K562 (cell line): ENCODE measurements at regions not wholly inside any gene's neighbourhood (a gene's known extent, or its start where the extent isn't known, plus 50 kb on each side); places are given as distances from the start of the nearest gene placed in this dataset.

ENCODE experiments used
- ATAC-seq: fragments of 200-7000 bp; cut with Tn5 transposase; 3 replicates; pipeline ENCODE4 v1.9.1; 2020; ENCODE audit warnings: moderate library complexity
- BruUV-seq: library from RNA; stranded (reverse); fragments of 400-500 nt; replicated peaks from 2 replicates; lab custom pipeline; 2021; lab: Mats Ljungman, UMichigan
- CTCF ChIA-PET: fragments of 300-600 bp; formaldehyde crosslinking; extraction: SDS; loops from one replicate; lab custom pipeline; 2021; ENCODE audit warnings: low intra/inter-chr PET ratio; lab: Yijun Ruan, JAX
- POLR2A ChIA-PET: fragments of 300-600, 350-650 bp; sonication (Branson Sonifier 250); formaldehyde crosslinking; extraction: SDS; loops from one replicate; lab custom pipeline; 2021; ENCODE audit warnings: antibody characterized with exemption, inconsistent platforms; lab: Yijun Ruan, JAX
- DNase-seq, 4 experiments: peaks; one replicate each; pipeline versions ENCODE4 v3.0.0 to v3.0.0-alpha.2; 2011 to 2018; ENCODE audit warnings: low spot score in 3 of 4, mixed read lengths in 3 of 4; ENCODE audit errors: extremely low read depth in 1 of 4
- FAIRE-seq: peaks from 2 replicates; lab custom pipeline; 2011; peaks lifted over from hg19 to GRCh38; lab: Jason Lieb, UNC
- H2AFZ ChIP-seq: 2 replicates; pipeline ENCODE4 v1.6.0; 2011; ENCODE audit warnings: low read depth, low read length, control low read depth, inconsistent platforms
- H3K27ac ChIP-seq: fragments of 200-600 bp; 3 replicates; pipeline ENCODE4 v1.8.0; 2011; ENCODE audit warnings: low read depth, mild to moderate bottlenecking, control low read depth, inconsistent platforms, low read length, moderate library complexity, mixed read lengths; ENCODE audit errors: extremely low read depth
- H3K27me3 ChIP-seq, 2 experiments: fragments of 300-600 bp in 1 of 2; 2 replicates in 1 of 2; 3 replicates in 1 of 2; pipeline versions ENCODE4 v1.6.0 to v1.8.0; 2011; ENCODE audit warnings: inconsistent platforms in 2 of 2, low read length in 2 of 2, mild to moderate bottlenecking in 1 of 2, mixed read lengths in 1 of 2, moderate library complexity in 1 of 2; ENCODE audit not compliant: control insufficient read depth in 2 of 2, insufficient read depth in 2 of 2
- H3K36me3 ChIP-seq: fragments of 300-600 bp; 3 replicates; pipeline ENCODE4 v1.8.0; 2011; ENCODE audit warnings: mild to moderate bottlenecking, low read length, inconsistent platforms; ENCODE audit not compliant: control insufficient read depth, insufficient read depth
- H3K4me1 ChIP-seq, 2 experiments: fragments of 200-600 bp in 1 of 2; replicated peaks in 1 of 2; 2 replicates in 1 of 2; 3 replicates in 1 of 2; pipeline versions ENCODE4 v1.5.1 to v1.8.0; 2011; ENCODE audit warnings: inconsistent platforms in 2 of 2, low read length in 2 of 2, mild to moderate bottlenecking in 1 of 2, mixed read lengths in 1 of 2, moderate library complexity in 1 of 2; ENCODE audit not compliant: control insufficient read depth in 2 of 2, insufficient read depth in 2 of 2
- H3K4me2 ChIP-seq: 2 replicates; pipeline ENCODE4 v1.6.1; 2011; ENCODE audit warnings: low read length, control low read depth, inconsistent platforms, mixed read lengths; ENCODE audit not compliant: insufficient read depth
- H3K4me3 ChIP-seq: fragments of 200-600 bp; sonication (generic), shearing (Covaris generic); 2 replicates; pipeline ENCODE4 v1.5.1; 2016; ENCODE audit warnings: control low read depth, inconsistent platforms
- H3K79me2 ChIP-seq: fragments of 200-600 bp; 3 replicates; pipeline ENCODE4 v1.8.0; 2011; ENCODE audit warnings: low read length, inconsistent platforms; ENCODE audit not compliant: control insufficient read depth, insufficient read depth
- H3K9ac ChIP-seq, 2 experiments: 2 replicates each; pipeline versions ENCODE4 v1.6.0 to v1.6.1; 2011; ENCODE audit warnings: low read depth in 2 of 2, low read length in 2 of 2, control low read depth in 1 of 2, inconsistent platforms in 1 of 2, mild to moderate bottlenecking in 1 of 2, mixed read lengths in 1 of 2; ENCODE audit not compliant: insufficient read depth in 1 of 2
- H3K9me1 ChIP-seq: one replicate; pipeline ENCODE4 v1.6.0; 2011; ENCODE audit warnings: inconsistent platforms, mild to moderate bottlenecking, low read length, moderate library complexity; ENCODE audit not compliant: control insufficient read depth, insufficient read depth
- H3K9me3 ChIP-seq: replicated peaks from 2 replicates; pipeline ENCODE4 v1.5.1; 2011; ENCODE audit warnings: low read depth, low read length, inconsistent platforms; ENCODE audit not compliant: control insufficient read depth, insufficient read depth
- H4K20me1 ChIP-seq: replicated peaks from 2 replicates; pipeline ENCODE4 v1.6.1; 2011; ENCODE audit warnings: low read length, inconsistent platforms, mixed read lengths; ENCODE audit not compliant: control insufficient read depth, insufficient read depth
- CAMTA2 ChIP-seq: fragments of 250-450 bp; sonication (Bioruptor Pico); conservative IDR thresholded peaks from 2 replicates; pipeline ENCODE4 v1.5.1; 2022
- DACH1 ChIP-seq: fragments of 450-650 bp; IDR thresholded peaks from 2 replicates; pipeline ENCODE4 v1.6.1; 2018; ENCODE audit not compliant: partially characterized antibody
- EZH2 ChIP-seq: IDR thresholded peaks from 2 replicates; pipeline ENCODE4 v1.6.1; 2012; ENCODE audit warnings: low read depth, mild to moderate bottlenecking, inconsistent platforms, low read length, borderline replicate concordance
- ID3 ChIP-seq, 2 experiments: fragments of 250-450 bp in 1 of 2; fragments of 450-650 bp in 1 of 2; sonication (Bioruptor Pico) in 1 of 2; IDR thresholded peaks; 2 replicates each; pipeline versions ENCODE4 v1.6.1 to v1.8.0; 2016 to 2021; ENCODE audit warnings: mild to moderate bottlenecking in 2 of 2, moderate library complexity in 2 of 2, missing compliant biosample characterization in 1 of 2, missing genetic modification characterization in 1 of 2
- JUN ChIP-seq, 2 experiments: sonication (generic) in 1 of 2; formaldehyde crosslinking in 1 of 2; IDR thresholded peaks; 2 replicates each; pipeline versions ENCODE4 v1.6.1 to v1.8.0; 2012 to 2022; ENCODE audit warnings: borderline replicate concordance in 2 of 2, mild to moderate bottlenecking in 2 of 2, improper control_type of control experiment in 1 of 2, low read depth in 1 of 2, low read length in 1 of 2, missing genetic modification reagents in 1 of 2
- MCM3 ChIP-seq: fragments of 450-650 bp; IDR thresholded peaks from 2 replicates; pipeline ENCODE4 v1.6.1; 2016
- PHF20 ChIP-seq: fragments of 450-650 bp; IDR thresholded peaks from 2 replicates; pipeline ENCODE4 v1.6.1; 2018; ENCODE audit not compliant: partially characterized antibody
- PHF8 ChIP-seq: fragments of 200-600 bp; sonication (generic); IDR thresholded peaks from 2 replicates; pipeline ENCODE4 v1.6.1; 2012; ENCODE audit warnings: mixed run types, mild to moderate bottlenecking, inconsistent platforms, low read length, moderate library complexity, borderline replicate concordance
- PRPF4 ChIP-seq: fragments of 200-400 bp; formaldehyde crosslinking; IDR thresholded peaks from one replicate; pipeline ENCODE4 v1.6.1; 2017; ENCODE audit warnings: low read length, low read depth, mild to moderate bottlenecking; ENCODE audit not compliant: insufficient read depth, poor library complexity, severe bottlenecking
- RFX7 ChIP-seq: fragments of 250-450 bp; sonication (Bioruptor Pico); IDR thresholded peaks from 2 replicates; pipeline ENCODE4 v1.5.1; 2021; ENCODE audit warnings: mild to moderate bottlenecking
- SREBF2 ChIP-seq: sonication (generic); formaldehyde crosslinking; IDR thresholded peaks from 2 replicates; pipeline ENCODE4 v1.4.0; 2020; ENCODE audit warnings: mild to moderate bottlenecking, missing genetic modification reagents
- TARDBP ChIP-seq: fragments of 450-650 bp; IDR thresholded peaks from 2 replicates; pipeline ENCODE4 v1.6.1; 2016
- TCFL5 ChIP-seq: fragments of 250-450 bp; sonication (Bioruptor Pico); conservative IDR thresholded peaks from 2 replicates; pipeline ENCODE4 v1.6.1; 2021; ENCODE audit warnings: mild to moderate bottlenecking, moderate library complexity, matching md5 sums
- ZNF511 ChIP-seq: sonication (generic); formaldehyde crosslinking; IDR thresholded peaks from 2 replicates; pipeline ENCODE4 v1.8.0; 2022; ENCODE audit warnings: mild to moderate bottlenecking, missing genetic modification reagents
- WGBS: fragments of 100-300 bp; shearing (Covaris generic); methylation state at CpG from one replicate; pipeline ENCODE4 v1.1.6; 2016; ENCODE audit warnings: low coverage, mixed read lengths; ENCODE audit not compliant: insufficient coverage; ENCODE audit errors: missing lambda C conversion rate; 5-methylcytosine and 5-hydroxymethylcytosine counted together
- in situ Hi-C: fragments of 300-500 bp; cut with MboI; formaldehyde crosslinking; loops from 4 replicates; pipeline ENCODE4 v1.15.0; 2018; ENCODE audit warnings: inconsistent platforms, mixed read lengths
- intact Hi-C: fragments of 100-400 bp; cut with micrococcal nuclease; formaldehyde crosslinking; loops from 2 replicates; pipeline ENCODE4 v1.14.2; 2022
- TF ChIP-seq, protein P1 (sequence below): fragments of 250-450 bp; sonication (Bioruptor Pico); IDR thresholded peaks from 2 replicates; pipeline ENCODE4 v1.4.0; 2020; ENCODE audit warnings: mild to moderate bottlenecking, moderate library complexity

GRCh38 chr7:122942765-122943164 is 52.7 kb downstream of the TAS2R16 start (continued):
- TF ChIP-seq, protein P1, sequence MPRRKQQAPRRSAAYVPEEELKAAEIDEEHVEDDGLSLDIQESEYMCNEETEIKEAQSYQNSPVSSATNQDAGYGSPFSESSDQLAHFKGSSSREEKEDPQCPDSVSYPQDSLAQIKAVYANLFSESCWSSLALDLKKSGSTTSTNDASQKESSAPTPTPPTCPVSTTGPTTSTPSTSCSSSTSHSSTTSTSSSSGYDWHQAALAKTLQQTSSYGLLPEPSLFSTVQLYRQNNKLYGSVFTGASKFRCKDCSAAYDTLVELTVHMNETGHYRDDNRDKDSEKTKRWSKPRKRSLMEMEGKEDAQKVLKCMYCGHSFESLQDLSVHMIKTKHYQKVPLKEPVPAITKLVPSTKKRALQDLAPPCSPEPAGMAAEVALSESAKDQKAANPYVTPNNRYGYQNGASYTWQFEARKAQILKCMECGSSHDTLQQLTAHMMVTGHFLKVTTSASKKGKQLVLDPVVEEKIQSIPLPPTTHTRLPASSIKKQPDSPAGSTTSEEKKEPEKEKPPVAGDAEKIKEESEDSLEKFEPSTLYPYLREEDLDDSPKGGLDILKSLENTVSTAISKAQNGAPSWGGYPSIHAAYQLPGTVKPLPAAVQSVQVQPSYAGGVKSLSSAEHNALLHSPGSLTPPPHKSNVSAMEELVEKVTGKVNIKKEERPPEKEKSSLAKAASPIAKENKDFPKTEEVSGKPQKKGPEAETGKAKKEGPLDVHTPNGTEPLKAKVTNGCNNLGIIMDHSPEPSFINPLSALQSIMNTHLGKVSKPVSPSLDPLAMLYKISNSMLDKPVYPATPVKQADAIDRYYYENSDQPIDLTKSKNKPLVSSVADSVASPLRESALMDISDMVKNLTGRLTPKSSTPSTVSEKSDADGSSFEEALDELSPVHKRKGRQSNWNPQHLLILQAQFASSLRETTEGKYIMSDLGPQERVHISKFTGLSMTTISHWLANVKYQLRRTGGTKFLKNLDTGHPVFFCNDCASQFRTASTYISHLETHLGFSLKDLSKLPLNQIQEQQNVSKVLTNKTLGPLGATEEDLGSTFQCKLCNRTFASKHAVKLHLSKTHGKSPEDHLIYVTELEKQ (CRISPR knock-in tag) = no peak
- TF ChIP-seq CAMTA2 (CRISPR knock-in tag) = no peak
- TF ChIP-seq PRPF4 = no peak

DNA sequence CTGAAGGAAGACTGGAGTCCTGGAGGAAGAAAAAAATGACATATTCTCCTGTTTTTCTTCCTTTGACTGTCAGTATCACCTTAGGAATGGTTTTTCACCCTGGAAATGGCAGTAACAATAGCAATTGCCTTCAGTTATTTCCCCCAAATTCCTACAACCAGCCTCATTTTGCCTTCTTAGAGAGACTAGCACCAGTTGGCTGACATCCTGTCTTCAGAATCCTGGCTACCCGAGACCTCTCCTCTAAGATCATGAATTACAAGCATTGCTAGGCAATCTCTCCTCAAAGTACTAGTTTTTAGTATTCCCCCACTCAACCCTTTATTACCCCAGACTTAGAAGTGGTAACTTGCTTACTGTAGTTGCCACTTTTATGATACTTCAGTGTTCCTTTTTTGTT is 53.4 kb downstream of the TAS2R16 start:
- no TSS peak for BruUV-seq
- no peak overlapping the region for H3K4me3 ChIP-seq
- H3K27me3 ChIP-seq = no peaks in the 10 kb centered on the region
- no peaks in the 10 kb centered on the region for H3K36me3 ChIP-seq
- no peak overlapping the region for H2AFZ ChIP-seq
- CTCF ChIA-PET = no interaction called here
- H3K9me1 ChIP-seq = no peaks in the 10 kb centered on the region
- H3K9ac ChIP-seq = no peak overlapping the region
- DNase-seq (no peak), FAIRE-seq (no peak), ATAC-seq (no peak)
- in situ Hi-C loops = no loop called here
- H3K79me2 ChIP-seq = no peaks in the 10 kb centered on the region
- H3K4me1 ChIP-seq = no peaks in the 10 kb centered on the region
- no peak overlapping the region for H3K27ac ChIP-seq
- no peak overlapping the region for H3K4me2 ChIP-seq
- POLR2A ChIA-PET = no interaction called here
- no peaks in the 10 kb centered on the region for H4K20me1 ChIP-seq
- intact Hi-C loops = no loop called here
- WGBS = 0% methylated on average over 1 of the region's 1 CpG
- H3K9me3 ChIP-seq = no peaks in the 10 kb centered on the region; the same call in 1 of the 2 replicates
- TF ChIP-seq TCFL5 (no peak), EZH2 (no peak), DACH1 (no peak), SREBF2 (CRISPR knock-in tag) (no peak), PHF20 (no peak), ID3 (CRISPR knock-in tag; IDR thresholded peaks at IDR 0.05) (no peak), ID3 (tag; IDR thresholded peaks at IDR 0.05) (no peak), PHF8 (no peak), RFX7 (CRISPR knock-in tag) (no peak), MCM3 (no peak), ZNF511 (CRISPR knock-in tag) (no peak), JUN (IDR thresholded peaks at IDR 0.05; ENCODE audit: borderline replicate concordance, low read depth, low read length) (no peak), JUN (CRISPR knock-in tag; IDR thresholded peaks at IDR 0.05; ENCODE audit: borderline replicate concordance) (no peak), TARDBP (no peak)
